Retinal pigment epithelial cell (primary cell): ENCODE measurements at regions not wholly inside any gene's neighbourhood (a gene's known extent, or its start where the extent isn't known, plus 50 kb on each side); places are given as distances from the start of the nearest gene placed in this dataset.

Experiments
- DNase-seq: peaks from one replicate; pipeline ENCODE4 v3.0.0-alpha.2; 2010; ENCODE audit warnings: low read depth
- H3K4me3 ChIP-seq: 2 replicates; pipeline ENCODE4 v1.5.1; 2011; ENCODE audit warnings: mild to moderate bottlenecking, low read length, control low read depth, moderate library complexity
- CTCF ChIP-seq: conservative IDR thresholded peaks from 2 replicates; pipeline ENCODE4 v1.5.1; 2011; ENCODE audit warnings: low read depth, low read length, control low read depth, inconsistent platforms

GRCh38 chr20:60269573-60270162 lies 311.4 kb downstream of the CDH26 start:
- no peak overlapping the region for H3K4me3 ChIP-seq
- no peak for TF ChIP-seq CTCF
- no peak for DNase-seq

GRCh38 chr20:60270341-60270740 lies 312.1 kb downstream of the CDH26 start:
- no peak for TF ChIP-seq CTCF
- no peak overlapping the region for H3K4me3 ChIP-seq
- DNase-seq = no peak

- TF ChIP-seq CTCF = peak; percentile 52
- no peak overlapping the region for H3K4me3 ChIP-seq
- DNase-seq = no peak
Measured at GRCh38 chr20:60271597-60271996, 313.4 kb downstream of the CDH26 start.

- DNase-seq = no peak
- no peak overlapping the region for H3K4me3 ChIP-seq
- no peak for TF ChIP-seq CTCF
Measured at GRCh38 chr20:60272790-60273189, 314.6 kb downstream of the CDH26 start.

GRCh38 chr20:60274717-60275116 lies 316.5 kb downstream of the CDH26 start:
- DNase-seq = no peak
- TF ChIP-seq CTCF = no peak
- no peak overlapping the region for H3K4me3 ChIP-seq

GRCh38 chr20:60281295-60281694 lies 323.1 kb downstream of the CDH26 start:
- no peak overlapping the region for H3K4me3 ChIP-seq
- TF ChIP-seq CTCF = no peak
- no peak for DNase-seq

GRCh38 chr20:60283281-60283680 lies 325.1 kb downstream of the CDH26 start:
- H3K4me3 ChIP-seq = no peak overlapping the region
- DNase-seq = no peak
- no peak for TF ChIP-seq CTCF
